ENCODE measurements at regions not wholly inside any gene's neighbourhood (a gene's known extent, or its start where the extent isn't known, plus 50 kb on each side); places are given as distances from the start of the nearest gene placed in this dataset.

DNA sequence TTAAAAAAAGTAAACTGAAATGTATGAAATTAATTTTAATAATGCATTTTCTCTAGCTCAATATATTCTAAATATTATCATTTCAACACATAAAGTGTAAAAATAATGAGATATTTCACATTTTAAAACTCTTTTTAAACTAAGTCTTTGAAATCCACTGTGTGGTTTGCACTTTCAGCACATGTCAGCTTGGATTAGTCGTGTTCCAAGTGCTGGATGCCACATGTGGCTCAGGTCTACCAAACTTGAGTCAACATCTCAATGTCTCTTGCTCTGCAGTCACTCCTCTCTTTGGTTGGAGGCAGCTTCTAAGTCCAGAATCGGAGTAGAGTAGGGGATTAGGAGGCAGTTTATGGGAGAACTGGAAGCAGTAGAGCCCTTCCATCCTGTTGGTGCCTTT lies 173.7 kb upstream of the ANKRD55 start:
- TF ChIP-seq CTCF (IDR thresholded peaks at IDR 0.05) (no peak), POLR2A (IDR thresholded peaks at IDR 0.05) (no peak)

Data from uterus (tissue), 2 donors.